Mucosa of descending colon (tissue), 3 donors: ENCODE measurements at regions not wholly inside any gene's neighbourhood (a gene's known extent, or its start where the extent isn't known, plus 50 kb on each side); places are given as distances from the start of the nearest gene placed in this dataset.

Experiments
- ATAC-seq: fragments of 200-7000 bp; cut with Tn5 transposase; one replicate; pipeline ENCODE4 v1.9.1; 2020; ENCODE audit warnings: mild to moderate bottlenecking, moderate library complexity
- DNase-seq, 3 donors: peaks; one replicate each; pipeline ENCODE4 v3.0.0-alpha.2; 2020
- H3K36me3 ChIP-seq: fragments of 200-600 bp; one replicate; pipeline ENCODE4 v1.8.0; 2021; ENCODE audit warnings: low read depth, mild to moderate bottlenecking
- H3K4me1 ChIP-seq: fragments of 200-600 bp; one replicate; pipeline ENCODE4 v1.8.0; 2021; ENCODE audit warnings: low read depth, mild to moderate bottlenecking
- H3K4me3 ChIP-seq: fragments of 200-600 bp; one replicate; pipeline ENCODE4 v1.8.0; 2021; ENCODE audit warnings: mild to moderate bottlenecking
- H3K9me3 ChIP-seq: fragments of 200-600 bp; one replicate; pipeline ENCODE4 v1.8.0; 2021; ENCODE audit warnings: mild to moderate bottlenecking
- CTCF ChIP-seq: fragments of 200-600 bp; IDR thresholded peaks from one replicate; pipeline ENCODE4 v1.8.0; 2022; ENCODE audit warnings: antibody characterized with exemption, mild to moderate bottlenecking
- intact Hi-C, 2 donors: fragments of 100-400 bp; cut with DNase I in 1 of 2; cut with micrococcal nuclease in 1 of 2; formaldehyde crosslinking; loops; one replicate each; pipeline versions ENCODE4 v1.11.0 to v1.11.1; 2022; cut with DNase I, micrococcal nuclease
- donor health status: DM: no; HTN: no; CAD: no; lungs with moderate emphysema.
- donor health status: DM: no; HTN: no; CAD: no.
- donor health status: DM: no; HTN: yes; CAD: no.

DNA sequence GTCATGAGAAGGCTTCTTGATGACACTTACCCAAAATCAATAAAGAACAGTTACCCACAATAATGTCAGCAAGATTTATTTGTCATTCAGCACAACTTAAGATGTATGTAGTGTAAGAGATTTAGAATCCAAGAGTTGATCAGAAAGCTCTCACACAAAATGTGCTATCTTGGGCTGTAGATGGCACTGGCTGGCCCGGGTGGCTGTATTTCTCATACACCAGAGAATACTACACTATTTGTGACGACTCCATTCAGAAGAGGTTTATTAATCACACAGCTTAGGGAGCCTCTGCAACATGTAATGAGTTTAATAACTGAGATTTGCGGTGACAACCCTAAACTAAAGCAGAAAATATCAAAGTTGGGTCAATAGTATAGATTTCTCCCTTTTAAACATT, 530.4 kb upstream of the KLHL29 start:
- no peak overlapping the region for H3K4me3 ChIP-seq
- no peak for TF ChIP-seq CTCF

DNA sequence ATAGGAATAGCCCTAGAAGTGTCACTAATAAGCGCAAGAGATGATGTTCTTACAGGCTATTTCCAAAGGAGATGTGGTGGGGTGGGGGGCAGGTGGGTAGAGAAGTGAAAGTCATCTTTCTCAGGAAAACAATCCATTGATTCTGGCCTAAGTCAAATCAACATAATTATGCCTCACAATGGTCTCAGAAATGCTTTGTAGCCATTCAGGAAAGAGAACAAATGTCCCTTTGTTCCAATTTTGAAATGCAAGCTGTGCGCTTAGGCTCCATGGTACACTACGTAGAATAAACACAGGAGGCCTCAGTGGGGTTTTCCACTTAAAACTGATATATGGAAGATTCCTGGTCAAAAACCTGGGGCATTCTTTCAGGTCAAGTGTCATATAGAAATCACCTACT, 529.9 kb upstream of the KLHL29 start:
- H3K4me1 ChIP-seq, result no peaks in the 10 kb centered on the region
- intact Hi-C loops, result no loop called here
- no peak overlapping the region for H3K4me3 ChIP-seq
- H3K36me3 ChIP-seq, result no peaks in the 10 kb centered on the region
- H3K9me3 ChIP-seq, result no peaks in the 10 kb centered on the region
- ATAC-seq (no peak), DNase-seq (no peak)
- no peak for TF ChIP-seq CTCF

More for the DNA sequence above, 530.4 kb upstream of the KLHL29 start:
- intact Hi-C loops, result no loop called here
- no peak for DNase-seq
- Histone ChIP-seq H3K4me1 (no peaks in the 10 kb centered on the region), H3K36me3 (no peaks in the 10 kb centered on the region), H3K9me3 (no peaks in the 10 kb centered on the region)
- ATAC-seq, result no peak

DNA sequence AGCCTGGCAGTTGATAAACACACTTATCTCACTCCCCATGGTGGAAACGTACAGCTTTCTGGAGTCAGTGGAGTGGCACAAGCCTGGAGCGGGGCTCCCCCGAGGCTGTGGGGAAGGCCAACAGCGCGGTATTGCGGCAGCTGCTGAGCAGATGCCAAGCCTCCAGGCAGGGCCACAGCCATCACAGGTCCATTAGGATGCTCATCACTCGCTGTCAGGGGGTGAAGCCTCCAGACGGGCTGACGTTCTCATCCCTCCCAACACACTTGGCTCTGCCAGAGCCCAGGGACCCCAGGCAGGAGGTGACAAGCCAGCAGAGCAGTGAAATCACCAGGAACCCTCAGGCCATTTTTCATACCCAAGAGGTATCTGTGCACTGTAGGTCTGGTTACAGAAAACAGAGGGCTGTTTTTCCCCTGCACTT, 529.2 kb upstream of the KLHL29 start:
- Histone ChIP-seq H3K4me3 (no peak overlapping the region), H3K36me3 (no peaks in the 10 kb centered on the region), H3K9me3 (no peaks in the 10 kb centered on the region), H3K4me1 (no peaks in the 10 kb centered on the region)
- intact Hi-C loops, result no loop called here
- ATAC-seq, result no peak
- DNase-seq, result no peak
- TF ChIP-seq CTCF, result no peak

DNA sequence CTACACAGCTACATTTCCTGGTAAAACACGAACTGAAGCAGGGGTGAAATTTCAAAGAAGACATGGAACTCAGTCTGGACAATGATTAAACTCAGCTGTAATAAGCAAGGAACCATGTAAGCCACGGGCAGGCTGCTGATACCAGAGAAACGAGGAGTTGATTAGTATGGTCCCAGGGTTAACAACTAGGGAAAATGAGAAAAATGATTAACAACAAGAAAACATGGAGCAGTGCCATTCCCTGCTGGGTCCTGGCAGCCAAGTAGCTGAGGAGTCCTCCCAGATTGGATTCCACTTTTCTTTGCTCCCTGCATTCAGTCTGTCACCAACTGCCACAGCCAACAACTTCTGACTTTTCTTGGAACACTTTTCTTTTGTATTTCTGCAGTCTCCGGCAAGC, 517.0 kb upstream of the KLHL29 start:
- Histone ChIP-seq H3K4me1 (no peaks in the 10 kb centered on the region), H3K4me3 (no peak overlapping the region), H3K36me3 (no peaks in the 10 kb centered on the region), H3K9me3 (no peaks in the 10 kb centered on the region)
- intact Hi-C loops, result no loop called here
- no peak for TF ChIP-seq CTCF
- peak; percentile 31 for ATAC-seq
- DNase-seq, result no peak

DNA sequence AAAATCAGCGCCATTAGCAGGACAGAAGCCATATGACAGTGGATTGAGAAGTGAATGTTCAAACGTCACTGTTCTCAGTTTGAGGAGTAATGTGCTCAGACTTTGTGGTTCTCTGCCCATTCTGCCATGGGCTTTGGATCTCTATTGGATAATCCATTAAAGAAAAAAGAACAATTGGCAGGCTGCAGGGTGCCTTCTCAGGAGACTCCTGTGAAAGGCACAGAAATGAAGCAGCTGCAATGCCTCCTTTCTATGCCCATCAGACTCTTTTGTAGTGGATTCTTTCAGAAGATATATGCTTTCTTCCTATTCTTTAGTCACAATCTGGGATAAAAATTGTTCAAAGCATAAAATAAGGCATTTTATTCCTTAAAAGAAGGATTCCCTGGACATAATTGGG, 506.9 kb upstream of the KLHL29 start:
- H3K4me1 ChIP-seq, result no peaks in the 10 kb centered on the region
- H3K4me3 ChIP-seq, result no peak overlapping the region
- ATAC-seq, result no peak
- no peaks in the 10 kb centered on the region for H3K9me3 ChIP-seq
- DNase-seq, result no peak
- intact Hi-C loops, result no loop called here
- no peaks in the 10 kb centered on the region for H3K36me3 ChIP-seq
- no peak for TF ChIP-seq CTCF
